ENCODE measurements at regions not wholly inside any gene's neighbourhood (a gene's known extent, or its start where the extent isn't known, plus 50 kb on each side); places are given as distances from the start of the nearest gene placed in this dataset.

- ChIA-PET POLR2A (ENCODE audit: low non-redundant PET) (no interaction called here), CTCF (interaction anchor here (0.5 kb wide), 1 partner anchor 554 kb away, joined by 3 read pairs; no protein-coding TSS in a partner anchor)
- BruUV-seq (replicated peaks) = no TSS peak
- Histone ChIP-seq H3K9me3 (ENCODE audit: low read depth, low read length, poor library complexity, severe bottlenecking) (no peaks in the 10 kb centered on the region), H3K4me3 (ENCODE audit: low read depth, low read length, poor library complexity, severe bottlenecking) (no peak overlapping the region), H3K36me3 (ENCODE audit: insufficient read depth, low read length, poor library complexity, severe bottlenecking) (no peaks in the 10 kb centered on the region), H3K27me3 (replicated peaks; ENCODE audit: insufficient read depth, low read depth, low read length, poor library complexity) (no peaks in the 10 kb centered on the region), H3K27ac (ENCODE audit: low read depth, low read length, poor library complexity, severe bottlenecking) (no peak overlapping the region), H3K4me1 (ENCODE audit: insufficient read depth, low read length, poor library complexity, severe bottlenecking) (no peaks in the 10 kb centered on the region)
- intact Hi-C loops (cut with micrococcal nuclease; ENCODE audit: unreplicated experiment) = no loop called here
- no peak for DNase-seq (ENCODE audit: low spot score)
- TF ChIP-seq EZH2 (IDR thresholded peaks at IDR 0.05; ENCODE audit: borderline replicate concordance, low read depth, low read length, poor library complexity, severe bottlenecking) = no peak
- TF ChIP-seq CTCF (conservative IDR thresholded peaks at IDR 0.05; ENCODE audit: low read depth, low read length) = no peak
These were observed 166.0 kb upstream of the VASH1 start for GRCh38 chr14:76595266-76595665.

- DNase-seq (ENCODE audit: low spot score) = no peak
- POLR2A ChIA-PET (ENCODE audit: low non-redundant PET) = no interaction called here
- no peak overlapping the region for H3K4me3 ChIP-seq (ENCODE audit: low read depth, low read length, poor library complexity, severe bottlenecking)
- intact Hi-C loops (cut with micrococcal nuclease; ENCODE audit: unreplicated experiment) = no loop called here
- CTCF ChIA-PET = no interaction called here
- BruUV-seq (replicated peaks) = no TSS peak
- H3K4me1 ChIP-seq (ENCODE audit: insufficient read depth, low read length, poor library complexity, severe bottlenecking) = no peaks in the 10 kb centered on the region
- TF ChIP-seq CTCF (conservative IDR thresholded peaks at IDR 0.05; ENCODE audit: low read depth, low read length) (no peak), EZH2 (IDR thresholded peaks at IDR 0.05; ENCODE audit: borderline replicate concordance, low read depth, low read length, poor library complexity, severe bottlenecking) (no peak)
- no peaks in the 10 kb centered on the region for H3K36me3 ChIP-seq (ENCODE audit: insufficient read depth, low read length, poor library complexity, severe bottlenecking)
- no peaks in the 10 kb centered on the region for H3K27me3 ChIP-seq (replicated peaks; ENCODE audit: insufficient read depth, low read depth, low read length, poor library complexity)
- H3K27ac ChIP-seq (ENCODE audit: low read depth, low read length, poor library complexity, severe bottlenecking) = no peak overlapping the region
- H3K9me3 ChIP-seq (ENCODE audit: low read depth, low read length, poor library complexity, severe bottlenecking) = no peaks in the 10 kb centered on the region
These were observed 163.9 kb upstream of the VASH1 start for GRCh38 chr14:76597387-76597786.

- intact Hi-C loops (cut with micrococcal nuclease; ENCODE audit: unreplicated experiment) = no loop called here
- POLR2A ChIA-PET (ENCODE audit: low non-redundant PET) = no interaction called here
- Histone ChIP-seq H3K4me1 (ENCODE audit: insufficient read depth, low read length, poor library complexity, severe bottlenecking) (no peaks in the 10 kb centered on the region), H3K9me3 (ENCODE audit: low read depth, low read length, poor library complexity, severe bottlenecking) (no peaks in the 10 kb centered on the region), H3K4me3 (ENCODE audit: low read depth, low read length, poor library complexity, severe bottlenecking) (no peak overlapping the region), H3K27me3 (replicated peaks; ENCODE audit: insufficient read depth, low read depth, low read length, poor library complexity) (no peaks in the 10 kb centered on the region), H3K27ac (ENCODE audit: low read depth, low read length, poor library complexity, severe bottlenecking) (no peak overlapping the region), H3K36me3 (ENCODE audit: insufficient read depth, low read length, poor library complexity, severe bottlenecking) (no peaks in the 10 kb centered on the region)
- CTCF ChIA-PET = interaction anchor here (0.6 kb wide), 1 partner anchor 85 kb away, joined by 3 read pairs; no protein-coding TSS in a partner anchor
- TF ChIP-seq EZH2 (IDR thresholded peaks at IDR 0.05; ENCODE audit: borderline replicate concordance, low read depth, low read length, poor library complexity, severe bottlenecking) = no peak
- TF ChIP-seq CTCF (conservative IDR thresholded peaks at IDR 0.05; ENCODE audit: low read depth, low read length) = no peak
- no peak for DNase-seq (ENCODE audit: low spot score)
- BruUV-seq (replicated peaks) = no TSS peak
These were observed 162.1 kb upstream of the VASH1 start for GRCh38 chr14:76599141-76599540.
